SK-N-SH (cell line): ENCODE measurements at regions not wholly inside any gene's neighbourhood (a gene's known extent, or its start where the extent isn't known, plus 50 kb on each side); places are given as distances from the start of the nearest gene placed in this dataset.

ENCODE experiments used
- CTCF ChIA-PET: fragments of 300-600, 350-600 bp; formaldehyde crosslinking; extraction: SDS; loops from one replicate; lab custom pipeline; 2021; lab: Yijun Ruan, JAX
- POLR2A ChIA-PET: fragments of 350-600 bp; sonication (Branson Sonifier 250); formaldehyde crosslinking; extraction: SDS; loops from one replicate; lab custom pipeline; 2020; ENCODE audit warnings: antibody characterized with exemption, inconsistent platforms; lab: Yijun Ruan, JAX
- DNase-seq: peaks from one replicate; pipeline ENCODE4 v3.0.0; 2012
- H2AFZ ChIP-seq: fragments of 200-600 bp; sonication (generic); 2 replicates; pipeline ENCODE4 v1.8.1; 2016; ENCODE audit warnings: antibody characterized with exemption, mild to moderate bottlenecking, low read depth
- H3F3A ChIP-seq: fragments of 200-600 bp; sonication (generic); replicated peaks from 2 replicates; pipeline ENCODE3; 2016; ENCODE audit warnings: antibody characterized with exemption, mild to moderate bottlenecking; ENCODE audit not compliant: insufficient read depth
- H3K27ac ChIP-seq, 2 experiments: fragments of 200-500 bp in 1 of 2; fragments of 200-600 bp in 1 of 2; sonication (Bioruptor generic) in 1 of 2; sonication (generic), shearing (Covaris generic) in 1 of 2; 2 replicates each; pipeline versions ENCODE4 v1.5.1 to v1.6.1; 2014 to 2016; ENCODE audit warnings: low read depth in 2 of 2, inconsistent platforms in 1 of 2, low read length in 1 of 2, mild to moderate bottlenecking in 1 of 2, mixed read lengths in 1 of 2
- H3K27me3 ChIP-seq: fragments of 200-600 bp; sonication (generic), shearing (Covaris generic); 2 replicates; pipeline ENCODE4 v1.6.1; 2016; ENCODE audit warnings: mixed run types; ENCODE audit not compliant: insufficient read depth
- H3K36me3 ChIP-seq, 2 experiments: fragments of 200-500 bp in 1 of 2; fragments of 200-600 bp in 1 of 2; sonication (Bioruptor generic) in 1 of 2; sonication (generic) in 1 of 2; replicated peaks in 1 of 2; 2 replicates each; pipeline versions ENCODE3 to v1.5.1; 2014 to 2016; ENCODE audit warnings: low read length in 1 of 2, mild to moderate bottlenecking in 1 of 2; ENCODE audit not compliant: insufficient read depth in 2 of 2, control insufficient read depth in 1 of 2
- H3K4me1 ChIP-seq, 2 experiments: fragments of 200-500 bp in 1 of 2; fragments of 200-600 bp in 1 of 2; sonication (Bioruptor generic) in 1 of 2; sonication (generic), shearing (Covaris generic) in 1 of 2; 2 replicates each; pipeline versions ENCODE4 v1.5.1 to v1.6.1; 2014 to 2016; ENCODE audit warnings: low read depth in 1 of 2, low read length in 1 of 2, mixed run types in 1 of 2; ENCODE audit not compliant: insufficient read depth in 2 of 2, control insufficient read depth in 1 of 2
- H3K4me2 ChIP-seq: fragments of 200-600 bp; sonication (generic), shearing (Covaris generic); 2 replicates; pipeline ENCODE4 v1.6.1; 2017; ENCODE audit warnings: mixed run types
- H3K4me3 ChIP-seq, 2 experiments: fragments of 200-500 bp in 1 of 2; fragments of 200-600 bp in 1 of 2; sonication (Bioruptor generic) in 1 of 2; sonication (generic), shearing (Covaris generic) in 1 of 2; 2 replicates each; pipeline versions ENCODE4 v1.5.1 to v1.8.1; 2014 to 2016; ENCODE audit warnings: low read depth in 2 of 2, inconsistent platforms in 1 of 2, low read length in 1 of 2, mild to moderate bottlenecking in 1 of 2, mixed read lengths in 1 of 2, moderate library complexity in 1 of 2
- H3K79me2 ChIP-seq: fragments of 200-600 bp; sonication (generic); 2 replicates; pipeline ENCODE4 v1.8.1; 2017; ENCODE audit warnings: mild to moderate bottlenecking; ENCODE audit not compliant: insufficient read depth
- H3K9ac ChIP-seq: fragments of 200-600 bp; sonication (generic); 2 replicates; pipeline ENCODE4 v1.6.1; 2017; ENCODE audit warnings: mixed run types
- H3K9me2 ChIP-seq: fragments of 200-600 bp; sonication (generic); 2 replicates; pipeline ENCODE4 v1.6.1; 2017; ENCODE audit warnings: mixed run types
- H3K9me3 ChIP-seq: fragments of 200-600 bp; sonication (generic); 2 replicates; pipeline ENCODE4 v1.6.1; 2017; ENCODE audit warnings: mixed run types, mild to moderate bottlenecking, moderate library complexity
- H4K20me1 ChIP-seq: fragments of 200-600 bp; sonication (generic); 2 replicates; pipeline ENCODE4 v1.6.1; 2017; ENCODE audit warnings: mild to moderate bottlenecking, mixed run types; ENCODE audit not compliant: insufficient read depth
- EP300 ChIP-seq, 2 experiments: IDR thresholded peaks; 2 replicates each; pipeline versions ENCODE4 v1.4.0 to v1.6.1; 2012; ENCODE audit warnings: borderline replicate concordance in 1 of 2, low read depth in 1 of 2, low read length in 1 of 2
- EZH2phosphoT487 ChIP-seq: fragments of 200-600 bp; sonication (generic); IDR thresholded peaks from 2 replicates; pipeline ENCODE4 v1.6.1; 2017; ENCODE audit warnings: low read depth, mixed run types, mild to moderate bottlenecking, antibody characterized with exemption, moderate library complexity, borderline replicate concordance
- FOXJ3 ChIP-seq: sonication (generic); formaldehyde crosslinking; IDR thresholded peaks from 2 replicates; pipeline ENCODE4 v1.5.1; 2020; ENCODE audit warnings: mild to moderate bottlenecking, missing genetic modification reagents
- NRF1 ChIP-seq: IDR thresholded peaks from 2 replicates; pipeline ENCODE4 v1.6.1; 2012; ENCODE audit warnings: low read depth, mild to moderate bottlenecking, low read length
- POLR2AphosphoS5 ChIP-seq: IDR thresholded peaks from 2 replicates; pipeline ENCODE4 v1.6.1; 2012; ENCODE audit warnings: low read depth, low read length
- RAD21 ChIP-seq: IDR thresholded peaks from 2 replicates; pipeline ENCODE4 v1.6.1; 2012; ENCODE audit warnings: mild to moderate bottlenecking, low read length
- RCOR1 ChIP-seq: fragments of 150-350 bp; IDR thresholded peaks from 2 replicates; pipeline ENCODE4 v1.6.1; 2017; ENCODE audit warnings: antibody characterized with exemption, low read length
- RFX5 ChIP-seq: IDR thresholded peaks from 2 replicates; pipeline ENCODE4 v1.6.1; 2012; ENCODE audit warnings: mild to moderate bottlenecking, improper control_type of control experiment, low read length
- USF1 ChIP-seq: IDR thresholded peaks from 2 replicates; pipeline ENCODE4 v1.4.0; 2012; ENCODE audit warnings: low read depth, borderline replicate concordance
- YY1 ChIP-seq: IDR thresholded peaks from 2 replicates; pipeline ENCODE4 v1.4.0; 2012; ENCODE audit warnings: low read depth, mild to moderate bottlenecking
- ZBTB33 ChIP-seq: IDR thresholded peaks from 2 replicates; pipeline ENCODE4 v1.4.0; 2012; ENCODE audit warnings: low read depth, borderline replicate concordance
- WGBS: methylation state at CpG from one replicate; pipeline ENCODE4 v1.1.6; 2017; ENCODE audit warnings: low lambda C conversion rate; 5-methylcytosine and 5-hydroxymethylcytosine counted together
- TF ChIP-seq, protein P1 (sequence below): IDR thresholded peaks from 2 replicates; pipeline ENCODE4 v1.4.0; 2012; ENCODE audit warnings: low read depth
- TF ChIP-seq, protein P2 (sequence below): fragments of 200-600 bp; sonication (generic); IDR thresholded peaks from 2 replicates; pipeline ENCODE4 v1.6.1; 2017; ENCODE audit warnings: antibody characterized with exemption, mild to moderate bottlenecking, moderate library complexity

- Histone ChIP-seq H2AFZ (no peak overlapping the region), H3K4me3 (no peak overlapping the region), H3K4me1 (no peaks in the 10 kb centered on the region; a peak in 1 of 4 replicates), H4K20me1 (no peaks in the 10 kb centered on the region), H3K27ac (no peak overlapping the region), H3F3A (no peaks in the 10 kb centered on the region), H3K4me2 (no peak overlapping the region), H3K9me3 (no peaks in the 10 kb centered on the region), H3K36me3 (no peaks in the 10 kb centered on the region), H3K9me2 (no peaks in the 10 kb centered on the region), H3K27me3 (no peaks in the 10 kb centered on the region), H3K9ac (no peak overlapping the region), H3K79me2 (no peaks in the 10 kb centered on the region)
- ChIA-PET CTCF (interaction anchor here (1.5 kb wide), 1 partner anchor 10 kb away, joined by 5 read pairs; no protein-coding TSS in a partner anchor), POLR2A (no interaction called here)
- 0% methylated on average over 1 of the region's 1 CpG for WGBS
- no peak for DNase-seq
- TF ChIP-seq POLR2AphosphoS5 (no peak), RCOR1 (no peak), EZH2phosphoT487 (no peak), EP300 (IDR thresholded peaks at IDR 0.05; ENCODE audit: borderline replicate concordance in 1 of 2, low read depth in 1 of 2, low read length in 1 of 2) (no peak)
- TF ChIP-seq, protein P1, sequence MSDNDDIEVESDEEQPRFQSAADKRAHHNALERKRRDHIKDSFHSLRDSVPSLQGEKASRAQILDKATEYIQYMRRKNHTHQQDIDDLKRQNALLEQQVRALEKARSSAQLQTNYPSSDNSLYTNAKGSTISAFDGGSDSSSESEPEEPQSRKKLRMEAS: no peak
Observed at GRCh38 chr1:90143591-90143990, 148.7 kb downstream of the ZNF326 start.

DNA sequence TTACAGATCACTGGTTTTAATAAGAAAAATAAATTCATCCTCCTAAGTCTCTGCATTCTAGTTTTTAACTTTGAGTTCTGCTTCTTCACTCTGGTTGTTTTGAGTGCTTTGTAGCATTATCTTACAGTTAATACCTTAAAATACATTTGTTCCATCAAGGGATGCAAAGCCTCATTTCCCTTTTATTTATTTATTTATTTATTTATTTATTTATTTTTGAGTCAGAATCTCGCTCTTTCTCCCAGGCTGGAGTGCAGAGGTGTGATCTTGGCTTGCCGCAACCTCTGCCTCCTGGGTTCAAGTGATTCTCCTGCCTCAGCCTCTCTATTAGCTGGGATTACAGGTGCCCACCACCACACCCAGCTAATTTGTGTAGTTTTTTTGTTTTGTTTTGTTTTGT lies 147.8 kb downstream of the ZNF326 start:
- Histone ChIP-seq H3K79me2 (no peaks in the 10 kb centered on the region), H3K9me3 (no peaks in the 10 kb centered on the region), H3F3A (no peaks in the 10 kb centered on the region), H3K9ac (no peak overlapping the region), H3K4me1 (no peaks in the 10 kb centered on the region; a peak in 1 of 4 replicates), H4K20me1 (no peaks in the 10 kb centered on the region), H3K36me3 (no peaks in the 10 kb centered on the region), H3K4me3 (no peak overlapping the region), H3K27me3 (no peaks in the 10 kb centered on the region), H2AFZ (no peak overlapping the region), H3K27ac (no peak overlapping the region), H3K4me2 (no peak overlapping the region), H3K9me2 (no peaks in the 10 kb centered on the region)
- ChIA-PET POLR2A (no interaction called here), CTCF (no interaction called here)
- no peak for DNase-seq
- WGBS: 46% methylated on average over 2 of the region's 2 CpGs
- TF ChIP-seq RAD21 (no peak), USF1 (no peak), NRF1 (no peak), FOXJ3 (CRISPR knock-in tag) (no peak), ZBTB33 (no peak), RFX5 (no peak), YY1 (no peak)
- TF ChIP-seq, protein P2, sequence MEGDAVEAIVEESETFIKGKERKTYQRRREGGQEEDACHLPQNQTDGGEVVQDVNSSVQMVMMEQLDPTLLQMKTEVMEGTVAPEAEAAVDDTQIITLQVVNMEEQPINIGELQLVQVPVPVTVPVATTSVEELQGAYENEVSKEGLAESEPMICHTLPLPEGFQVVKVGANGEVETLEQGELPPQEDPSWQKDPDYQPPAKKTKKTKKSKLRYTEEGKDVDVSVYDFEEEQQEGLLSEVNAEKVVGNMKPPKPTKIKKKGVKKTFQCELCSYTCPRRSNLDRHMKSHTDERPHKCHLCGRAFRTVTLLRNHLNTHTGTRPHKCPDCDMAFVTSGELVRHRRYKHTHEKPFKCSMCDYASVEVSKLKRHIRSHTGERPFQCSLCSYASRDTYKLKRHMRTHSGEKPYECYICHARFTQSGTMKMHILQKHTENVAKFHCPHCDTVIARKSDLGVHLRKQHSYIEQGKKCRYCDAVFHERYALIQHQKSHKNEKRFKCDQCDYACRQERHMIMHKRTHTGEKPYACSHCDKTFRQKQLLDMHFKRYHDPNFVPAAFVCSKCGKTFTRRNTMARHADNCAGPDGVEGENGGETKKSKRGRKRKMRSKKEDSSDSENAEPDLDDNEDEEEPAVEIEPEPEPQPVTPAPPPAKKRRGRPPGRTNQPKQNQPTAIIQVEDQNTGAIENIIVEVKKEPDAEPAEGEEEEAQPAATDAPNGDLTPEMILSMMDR: no peak
